ENCODE measurements at regions not wholly inside any gene's neighbourhood (a gene's known extent, or its start where the extent isn't known, plus 50 kb on each side); places are given as distances from the start of the nearest gene placed in this dataset.

DNA sequence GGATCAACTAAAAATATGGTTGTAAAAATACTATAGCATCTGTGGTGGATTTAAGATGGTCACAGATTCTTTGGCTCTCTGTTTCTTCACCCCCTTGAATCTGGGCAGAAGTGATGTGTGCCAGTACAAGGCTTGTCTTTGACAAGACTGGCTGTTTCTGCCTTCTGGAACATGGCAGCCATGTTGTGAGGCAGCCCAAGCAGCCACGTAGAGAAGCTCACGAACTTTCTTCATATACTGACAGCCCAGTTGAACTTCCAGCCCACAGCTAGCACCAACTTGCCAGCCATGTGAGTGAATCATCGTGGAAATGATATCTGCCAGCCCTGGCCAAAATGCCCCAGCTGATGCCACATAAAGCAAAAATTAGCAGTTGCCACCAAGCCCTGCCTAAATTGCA, 110.8 kb downstream of the BOD1 start:
- TF ChIP-seq, protein P1, sequence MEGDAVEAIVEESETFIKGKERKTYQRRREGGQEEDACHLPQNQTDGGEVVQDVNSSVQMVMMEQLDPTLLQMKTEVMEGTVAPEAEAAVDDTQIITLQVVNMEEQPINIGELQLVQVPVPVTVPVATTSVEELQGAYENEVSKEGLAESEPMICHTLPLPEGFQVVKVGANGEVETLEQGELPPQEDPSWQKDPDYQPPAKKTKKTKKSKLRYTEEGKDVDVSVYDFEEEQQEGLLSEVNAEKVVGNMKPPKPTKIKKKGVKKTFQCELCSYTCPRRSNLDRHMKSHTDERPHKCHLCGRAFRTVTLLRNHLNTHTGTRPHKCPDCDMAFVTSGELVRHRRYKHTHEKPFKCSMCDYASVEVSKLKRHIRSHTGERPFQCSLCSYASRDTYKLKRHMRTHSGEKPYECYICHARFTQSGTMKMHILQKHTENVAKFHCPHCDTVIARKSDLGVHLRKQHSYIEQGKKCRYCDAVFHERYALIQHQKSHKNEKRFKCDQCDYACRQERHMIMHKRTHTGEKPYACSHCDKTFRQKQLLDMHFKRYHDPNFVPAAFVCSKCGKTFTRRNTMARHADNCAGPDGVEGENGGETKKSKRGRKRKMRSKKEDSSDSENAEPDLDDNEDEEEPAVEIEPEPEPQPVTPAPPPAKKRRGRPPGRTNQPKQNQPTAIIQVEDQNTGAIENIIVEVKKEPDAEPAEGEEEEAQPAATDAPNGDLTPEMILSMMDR (IDR thresholded peaks at IDR 0.05; ENCODE audit: control extremely low read depth in 1 of 3, insufficient read depth in 1 of 3, low read depth in 1 of 3, low read length in 3 of 3), result no peak
- TF ChIP-seq, protein P2, sequence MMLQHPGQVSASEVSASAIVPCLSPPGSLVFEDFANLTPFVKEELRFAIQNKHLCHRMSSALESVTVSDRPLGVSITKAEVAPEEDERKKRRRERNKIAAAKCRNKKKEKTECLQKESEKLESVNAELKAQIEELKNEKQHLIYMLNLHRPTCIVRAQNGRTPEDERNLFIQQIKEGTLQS (IDR thresholded peaks at IDR 0.05; ENCODE audit: insufficient read depth, low read depth, low read length), result no peak
- TF ChIP-seq EP300 (IDR thresholded peaks at IDR 0.05; ENCODE audit: borderline replicate concordance in 1 of 2, low read depth in 2 of 2, low read length in 2 of 2) (no peak), GTF2F1 (IDR thresholded peaks at IDR 0.05; ENCODE audit: borderline replicate concordance, low read depth, low read length) (no peak), SIN3A (conservative IDR thresholded peaks at IDR 0.05 in 1 of 2, IDR thresholded peaks at IDR 0.05 in 1 of 2; ENCODE audit: low read depth in 1 of 2, low read length in 2 of 2) (no peak)

All from H1 (cell line).